HCT116 (cell line): ENCODE measurements at regions not wholly inside any gene's neighbourhood (a gene's known extent, or its start where the extent isn't known, plus 50 kb on each side); places are given as distances from the start of the nearest gene placed in this dataset.

ENCODE experiments used
- ATAC-seq: fragments of 200-7000 bp; cut with Tn5 transposase; 2 replicates; pipeline ENCODE4 v1.9.1; 2020; ENCODE audit warnings: mild to moderate bottlenecking, moderate library complexity
- BruUV-seq: library from RNA; stranded (reverse); fragments of 400-500 nt; replicated peaks from 2 replicates; lab custom pipeline; 2021; lab: Mats Ljungman, UMichigan
- CTCF ChIA-PET: fragments of 300-600 bp; sonication (Branson Sonifier 250); formaldehyde crosslinking; loops from one replicate; lab custom pipeline; 2021; ENCODE audit warnings: antibody characterized with exemption; lab: Charles Lee
- POLR2A ChIA-PET: fragments of 300-600, 350-600 bp; sonication (Branson Sonifier 250); formaldehyde crosslinking; loops from one replicate; lab custom pipeline; 2021; ENCODE audit warnings: antibody characterized with exemption; lab: Charles Lee
- RAD21 ChIA-PET, 2 experiments: fragments of 300-600 bp; sonication (Branson Sonifier 250); formaldehyde crosslinking; loops; one replicate each; lab custom pipeline; 2023; ENCODE audit warnings: low total read pairs in 2 of 2; ENCODE audit not compliant: uncharacterized antibody in 2 of 2, unreplicated experiment in 2 of 2, low non-redundant PET in 1 of 2; lab: Charles Lee
- DNase-seq: peaks from one replicate; pipeline ENCODE4 v3.0.0-alpha.2; 2010; ENCODE audit warnings: low read depth, low spot score
- H2AFZ ChIP-seq: fragments of 200-600 bp; shearing (Covaris generic), sonication (generic); 2 replicates; pipeline ENCODE4 v1.6.1; 2017; ENCODE audit warnings: low read depth, mixed run types, mixed read lengths, antibody characterized with exemption, low read length; ENCODE audit not compliant: poor library complexity, severe bottlenecking
- H3K27ac ChIP-seq: 2 replicates; pipeline ENCODE4 v1.5.1; 2012; ENCODE audit warnings: low read depth, low read length
- H3K27me3 ChIP-seq: fragments of 200-600 bp; sonication (generic); 2 replicates; pipeline ENCODE4 v1.6.1; 2016; ENCODE audit warnings: mixed run types, low read length, mixed read lengths; ENCODE audit not compliant: insufficient read depth
- H3K36me3 ChIP-seq, 2 experiments: fragments of 200-500 bp in 1 of 2; fragments of 200-600 bp in 1 of 2; sonication (Bioruptor generic) in 1 of 2; sonication (generic) in 1 of 2; 2 replicates each; pipeline versions ENCODE4 v1.5.1 to v1.6.1; 2014 to 2016; ENCODE audit warnings: low read length in 2 of 2, inconsistent platforms in 1 of 2, mixed read lengths in 1 of 2, mixed run types in 1 of 2; ENCODE audit not compliant: insufficient read depth in 2 of 2, control insufficient read depth in 1 of 2
- H3K4me1 ChIP-seq, 2 experiments: fragments of 200-600 bp in 1 of 2; sonication (generic) in 1 of 2; 2 replicates each; pipeline versions ENCODE4 v1.5.1 to v1.6.1; 2012 to 2017; ENCODE audit warnings: low read length in 2 of 2, inconsistent platforms in 1 of 2, mild to moderate bottlenecking in 1 of 2, mixed read lengths in 1 of 2, mixed run types in 1 of 2, moderate library complexity in 1 of 2; ENCODE audit not compliant: insufficient read depth in 2 of 2, control insufficient read depth in 1 of 2
- H3K4me2 ChIP-seq: fragments of 200-600 bp; sonication (generic); 2 replicates; pipeline ENCODE4 v1.6.1; 2017; ENCODE audit warnings: mixed run types, low read length, mixed read lengths
- H3K4me3 ChIP-seq, 2 experiments: fragments of 200-600 bp in 1 of 2; sonication (generic) in 1 of 2; replicated peaks in 1 of 2; 2 replicates each; pipeline ENCODE4 v1.5.1; 2011 to 2016; ENCODE audit warnings: low read length in 2 of 2, control low read depth in 1 of 2, low read depth in 1 of 2, mild to moderate bottlenecking in 1 of 2, mixed read lengths in 1 of 2, mixed run types in 1 of 2
- H3K79me2 ChIP-seq: fragments of 200-600 bp; sonication (generic); 2 replicates; pipeline ENCODE4 v1.6.1; 2017; ENCODE audit warnings: mild to moderate bottlenecking, mixed run types, low read length, moderate library complexity, mixed read lengths; ENCODE audit not compliant: insufficient read depth
- H3K9ac ChIP-seq: fragments of 200-600 bp; sonication (generic); 2 replicates; pipeline ENCODE4 v1.6.1; 2016; ENCODE audit warnings: low read length, mixed read lengths
- H3K9me2 ChIP-seq: fragments of 200-600 bp; sonication (generic), shearing (Covaris generic); 2 replicates; pipeline ENCODE4 v1.6.1; 2017; ENCODE audit warnings: mixed run types, mild to moderate bottlenecking, moderate library complexity; ENCODE audit not compliant: insufficient read depth
- H3K9me3 ChIP-seq, 2 experiments: fragments of 200-500 bp in 1 of 2; fragments of 200-600 bp in 1 of 2; sonication (Bioruptor generic) in 1 of 2; sonication (generic) in 1 of 2; 2 replicates each; pipeline ENCODE4 v1.6.1; 2014 to 2017; ENCODE audit warnings: low read length in 2 of 2, mixed read lengths in 2 of 2, inconsistent platforms in 1 of 2, low read depth in 1 of 2, mild to moderate bottlenecking in 1 of 2, mixed run types in 1 of 2, moderate library complexity in 1 of 2; ENCODE audit not compliant: control insufficient read depth in 1 of 2, insufficient read depth in 1 of 2
- H4K20me1 ChIP-seq: fragments of 200-600 bp; sonication (generic), shearing (Covaris generic); 2 replicates; pipeline ENCODE4 v1.6.1; 2017; ENCODE audit warnings: mixed run types, mild to moderate bottlenecking, moderate library complexity; ENCODE audit not compliant: insufficient read depth
- CEBPB ChIP-seq: IDR thresholded peaks from 2 replicates; pipeline ENCODE4 v1.6.1; 2012; ENCODE audit warnings: low read depth
- EGR1 ChIP-seq: IDR thresholded peaks from 2 replicates; pipeline ENCODE4 v1.6.1; 2012; ENCODE audit warnings: low read depth
- ELF1 ChIP-seq: IDR thresholded peaks from 2 replicates; pipeline ENCODE4 v1.6.1; 2012; ENCODE audit warnings: low read depth, borderline replicate concordance
- EZH2 ChIP-seq: fragments of 200-600 bp; sonication (generic); IDR thresholded peaks from 2 replicates; pipeline ENCODE4 v1.6.1; 2017; ENCODE audit warnings: antibody characterized with exemption, mixed run types
- EZH2phosphoT487 ChIP-seq: fragments of 200-600 bp; IDR thresholded peaks from 2 replicates; pipeline ENCODE4 v1.6.1; 2018; ENCODE audit warnings: antibody characterized with exemption, borderline replicate concordance
- FOSL1 ChIP-seq: IDR thresholded peaks from 2 replicates; pipeline ENCODE4 v1.6.1; 2012; ENCODE audit warnings: low read depth
- JUND ChIP-seq: IDR thresholded peaks from 2 replicates; pipeline ENCODE4 v1.6.1; 2012
- POLR2AphosphoS5 ChIP-seq: IDR thresholded peaks from 2 replicates; pipeline ENCODE4 v1.6.1; 2011; ENCODE audit warnings: mild to moderate bottlenecking, low read depth, low read length, moderate library complexity
- RAD21 ChIP-seq: IDR thresholded peaks from 2 replicates; pipeline ENCODE4 v1.6.1; 2012; ENCODE audit warnings: low read depth, mild to moderate bottlenecking
- SP1 ChIP-seq: IDR thresholded peaks from 2 replicates; pipeline ENCODE4 v1.6.1; 2012; ENCODE audit warnings: low read depth
- TCF7L2 ChIP-seq: IDR thresholded peaks from 2 replicates; pipeline ENCODE4 v1.7.0; 2011; ENCODE audit warnings: borderline replicate concordance, inconsistent platforms; ENCODE audit not compliant: insufficient read depth, insufficient read length; ENCODE audit errors: extremely low read depth
- ZFX ChIP-seq: fragments of 450-650 bp; IDR thresholded peaks from 2 replicates; pipeline ENCODE4 v1.6.1; 2017
- ZNF274 ChIP-seq: fragments of 200-500 bp; sonication (Bioruptor generic); IDR thresholded peaks from 2 replicates; pipeline ENCODE4 v1.6.1; 2014; ENCODE audit warnings: mild to moderate bottlenecking, low read depth, low read length, inconsistent platforms
- intact Hi-C: fragments of 100-400 bp; cut with micrococcal nuclease; formaldehyde crosslinking; loops from 2 replicates; pipeline ENCODE4 v1.10.0; 2022
- TF ChIP-seq, protein P1 (sequence below): IDR thresholded peaks from 2 replicates; pipeline ENCODE4 v1.6.1; 2011; ENCODE audit warnings: mild to moderate bottlenecking, low read length, moderate library complexity; ENCODE audit not compliant: insufficient replicate concordance; ENCODE audit errors: extremely low read depth
- TF ChIP-seq, protein P2 (sequence below): IDR thresholded peaks from 2 replicates; pipeline ENCODE4 v1.6.1; 2012
- TF ChIP-seq, protein P3 (sequence below), 3 experiments: fragments of 200-600 bp in 1 of 3; sonication (generic) in 1 of 3; IDR thresholded peaks in 2 of 3; conservative IDR thresholded peaks in 1 of 3; 2 replicates each; pipeline ENCODE4 v1.5.1; 2012 to 2017; ENCODE audit warnings: low read depth in 2 of 3, low read length in 2 of 3, antibody characterized with exemption in 1 of 3, borderline replicate concordance in 1 of 3, control low read depth in 1 of 3, mild to moderate bottlenecking in 1 of 3, mixed read lengths in 1 of 3, mixed run types in 1 of 3, moderate library complexity in 1 of 3; ENCODE audit not compliant: insufficient read depth in 1 of 3
- TF ChIP-seq, protein P4 (sequence below): IDR thresholded peaks from 2 replicates; pipeline ENCODE4 v1.6.1; 2012; ENCODE audit warnings: low read depth
- TF ChIP-seq, protein P5 (sequence below): IDR thresholded peaks from 2 replicates; pipeline ENCODE4 v1.6.1; 2012

DNA sequence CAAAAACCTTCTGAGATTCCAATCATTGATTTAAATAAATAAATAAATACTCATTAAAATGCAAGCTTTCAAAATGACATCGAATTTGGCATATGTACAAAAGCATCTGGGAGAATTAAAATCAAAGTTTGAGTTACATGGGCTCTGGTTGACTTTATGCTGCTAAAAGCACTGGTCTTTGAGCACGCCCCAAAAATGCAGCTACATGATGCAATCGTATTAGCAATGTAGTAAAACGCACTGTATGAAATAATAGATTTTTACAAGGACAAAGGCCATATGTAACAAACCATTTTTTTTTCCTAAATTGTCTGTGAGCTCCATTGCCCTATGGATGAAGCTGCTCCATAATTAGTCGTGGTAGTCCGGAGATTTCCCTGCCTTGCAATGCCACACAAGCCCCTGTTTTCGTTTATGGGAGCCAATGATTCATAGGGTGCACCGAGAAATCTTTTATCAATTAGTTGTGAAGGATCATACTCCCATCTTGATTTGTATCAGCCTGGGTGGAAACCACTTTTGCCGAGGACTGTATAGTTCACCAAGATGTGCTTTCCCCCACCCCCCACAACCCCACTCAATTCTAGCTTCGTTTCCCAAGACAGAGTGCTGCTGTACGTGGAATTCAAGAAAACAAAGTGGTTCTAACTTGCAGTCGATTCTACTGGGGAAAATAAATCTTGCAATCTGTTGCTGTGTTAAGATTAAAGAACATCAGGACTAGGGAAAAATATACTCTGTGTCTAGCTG, 268.4 kb downstream of the IRS1 start:
- H3K79me2 ChIP-seq, result no peaks in the 10 kb centered on the region
- intact Hi-C loops, result no loop called here
- no peaks in the 10 kb centered on the region for H4K20me1 ChIP-seq
- POLR2A ChIA-PET, result no interaction called here
- H3K4me1 ChIP-seq, result peaks cover 0 to 3% of the 10 kb centered on the region in 2 experiments; a peak in 1 of 4 replicates
- no peaks in the 10 kb centered on the region for H3K36me3 ChIP-seq
- H3K9me3 ChIP-seq, result no peaks in the 10 kb centered on the region
- H3K27ac ChIP-seq, result 0 out of 2 replicates have a peak overlapping the region, but pooled peaks have one; percentile 11
- BruUV-seq, result no TSS peak
- H3K9ac ChIP-seq, result no peak overlapping the region
- no peak overlapping the region for H3K4me2 ChIP-seq
- no peaks in the 10 kb centered on the region for H3K27me3 ChIP-seq
- H3K9me2 ChIP-seq, result no peaks in the 10 kb centered on the region
- H2AFZ ChIP-seq, result no peak overlapping the region
- TF ChIP-seq EZH2, result no peak
- TF ChIP-seq, protein P1, sequence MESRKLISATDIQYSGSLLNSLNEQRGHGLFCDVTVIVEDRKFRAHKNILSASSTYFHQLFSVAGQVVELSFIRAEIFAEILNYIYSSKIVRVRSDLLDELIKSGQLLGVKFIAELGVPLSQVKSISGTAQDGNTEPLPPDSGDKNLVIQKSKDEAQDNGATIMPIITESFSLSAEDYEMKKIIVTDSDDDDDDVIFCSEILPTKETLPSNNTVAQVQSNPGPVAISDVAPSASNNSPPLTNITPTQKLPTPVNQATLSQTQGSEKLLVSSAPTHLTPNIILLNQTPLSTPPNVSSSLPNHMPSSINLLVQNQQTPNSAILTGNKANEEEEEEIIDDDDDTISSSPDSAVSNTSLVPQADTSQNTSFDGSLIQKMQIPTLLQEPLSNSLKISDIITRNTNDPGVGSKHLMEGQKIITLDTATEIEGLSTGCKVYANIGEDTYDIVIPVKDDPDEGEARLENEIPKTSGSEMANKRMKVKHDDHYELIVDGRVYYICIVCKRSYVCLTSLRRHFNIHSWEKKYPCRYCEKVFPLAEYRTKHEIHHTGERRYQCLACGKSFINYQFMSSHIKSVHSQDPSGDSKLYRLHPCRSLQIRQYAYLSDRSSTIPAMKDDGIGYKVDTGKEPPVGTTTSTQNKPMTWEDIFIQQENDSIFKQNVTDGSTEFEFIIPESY, result no peak
- TF ChIP-seq CEBPB, result no peak
- TF ChIP-seq, protein P2, sequence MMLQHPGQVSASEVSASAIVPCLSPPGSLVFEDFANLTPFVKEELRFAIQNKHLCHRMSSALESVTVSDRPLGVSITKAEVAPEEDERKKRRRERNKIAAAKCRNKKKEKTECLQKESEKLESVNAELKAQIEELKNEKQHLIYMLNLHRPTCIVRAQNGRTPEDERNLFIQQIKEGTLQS, result no peak
- TF ChIP-seq, protein P3, sequence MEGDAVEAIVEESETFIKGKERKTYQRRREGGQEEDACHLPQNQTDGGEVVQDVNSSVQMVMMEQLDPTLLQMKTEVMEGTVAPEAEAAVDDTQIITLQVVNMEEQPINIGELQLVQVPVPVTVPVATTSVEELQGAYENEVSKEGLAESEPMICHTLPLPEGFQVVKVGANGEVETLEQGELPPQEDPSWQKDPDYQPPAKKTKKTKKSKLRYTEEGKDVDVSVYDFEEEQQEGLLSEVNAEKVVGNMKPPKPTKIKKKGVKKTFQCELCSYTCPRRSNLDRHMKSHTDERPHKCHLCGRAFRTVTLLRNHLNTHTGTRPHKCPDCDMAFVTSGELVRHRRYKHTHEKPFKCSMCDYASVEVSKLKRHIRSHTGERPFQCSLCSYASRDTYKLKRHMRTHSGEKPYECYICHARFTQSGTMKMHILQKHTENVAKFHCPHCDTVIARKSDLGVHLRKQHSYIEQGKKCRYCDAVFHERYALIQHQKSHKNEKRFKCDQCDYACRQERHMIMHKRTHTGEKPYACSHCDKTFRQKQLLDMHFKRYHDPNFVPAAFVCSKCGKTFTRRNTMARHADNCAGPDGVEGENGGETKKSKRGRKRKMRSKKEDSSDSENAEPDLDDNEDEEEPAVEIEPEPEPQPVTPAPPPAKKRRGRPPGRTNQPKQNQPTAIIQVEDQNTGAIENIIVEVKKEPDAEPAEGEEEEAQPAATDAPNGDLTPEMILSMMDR (IDR thresholded peaks at IDR 0.05 in 2 of 3, conservative IDR thresholded peaks at IDR 0.05 in 1 of 3; ENCODE audit: borderline replicate concordance in 1 of 3, insufficient read depth in 1 of 3, low read depth in 2 of 3, low read length in 2 of 3), result no peak
- no peak for TF ChIP-seq FOSL1
- TF ChIP-seq, protein P4, sequence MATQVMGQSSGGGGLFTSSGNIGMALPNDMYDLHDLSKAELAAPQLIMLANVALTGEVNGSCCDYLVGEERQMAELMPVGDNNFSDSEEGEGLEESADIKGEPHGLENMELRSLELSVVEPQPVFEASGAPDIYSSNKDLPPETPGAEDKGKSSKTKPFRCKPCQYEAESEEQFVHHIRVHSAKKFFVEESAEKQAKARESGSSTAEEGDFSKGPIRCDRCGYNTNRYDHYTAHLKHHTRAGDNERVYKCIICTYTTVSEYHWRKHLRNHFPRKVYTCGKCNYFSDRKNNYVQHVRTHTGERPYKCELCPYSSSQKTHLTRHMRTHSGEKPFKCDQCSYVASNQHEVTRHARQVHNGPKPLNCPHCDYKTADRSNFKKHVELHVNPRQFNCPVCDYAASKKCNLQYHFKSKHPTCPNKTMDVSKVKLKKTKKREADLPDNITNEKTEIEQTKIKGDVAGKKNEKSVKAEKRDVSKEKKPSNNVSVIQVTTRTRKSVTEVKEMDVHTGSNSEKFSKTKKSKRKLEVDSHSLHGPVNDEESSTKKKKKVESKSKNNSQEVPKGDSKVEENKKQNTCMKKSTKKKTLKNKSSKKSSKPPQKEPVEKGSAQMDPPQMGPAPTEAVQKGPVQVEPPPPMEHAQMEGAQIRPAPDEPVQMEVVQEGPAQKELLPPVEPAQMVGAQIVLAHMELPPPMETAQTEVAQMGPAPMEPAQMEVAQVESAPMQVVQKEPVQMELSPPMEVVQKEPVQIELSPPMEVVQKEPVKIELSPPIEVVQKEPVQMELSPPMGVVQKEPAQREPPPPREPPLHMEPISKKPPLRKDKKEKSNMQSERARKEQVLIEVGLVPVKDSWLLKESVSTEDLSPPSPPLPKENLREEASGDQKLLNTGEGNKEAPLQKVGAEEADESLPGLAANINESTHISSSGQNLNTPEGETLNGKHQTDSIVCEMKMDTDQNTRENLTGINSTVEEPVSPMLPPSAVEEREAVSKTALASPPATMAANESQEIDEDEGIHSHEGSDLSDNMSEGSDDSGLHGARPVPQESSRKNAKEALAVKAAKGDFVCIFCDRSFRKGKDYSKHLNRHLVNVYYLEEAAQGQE, result no peak
- TF ChIP-seq EGR1, result no peak
- no peak for TF ChIP-seq RAD21
- TF ChIP-seq, protein P5, sequence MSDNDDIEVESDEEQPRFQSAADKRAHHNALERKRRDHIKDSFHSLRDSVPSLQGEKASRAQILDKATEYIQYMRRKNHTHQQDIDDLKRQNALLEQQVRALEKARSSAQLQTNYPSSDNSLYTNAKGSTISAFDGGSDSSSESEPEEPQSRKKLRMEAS, result no peak
- no peak for TF ChIP-seq EZH2phosphoT487
- no peak for TF ChIP-seq TCF7L2
- TF ChIP-seq ZFX, result no peak
- TF ChIP-seq ELF1, result no peak
- TF ChIP-seq JUND, result no peak
- no peak for TF ChIP-seq POLR2AphosphoS5
- no peak for TF ChIP-seq SP1
- no peak for TF ChIP-seq ZNF274
- DNase-seq (no peak), ATAC-seq (no peak)
- H3K4me3 ChIP-seq, result no peak overlapping the region
- CTCF ChIA-PET, result no interaction called here
- RAD21 ChIA-PET, result no interaction called here
